GM12875 (cell line): ENCODE measurements at regions not wholly inside any gene's neighbourhood (a gene's known extent, or its start where the extent isn't known, plus 50 kb on each side); places are given as distances from the start of the nearest gene placed in this dataset.

ENCODE experiments used
- H3K4me3 ChIP-seq: one replicate; pipeline ENCODE4 v1.5.1; 2011; ENCODE audit warnings: low read depth, low read length, control low read depth
- CTCF ChIP-seq: IDR thresholded peaks from 2 replicates; pipeline ENCODE4 v1.5.1; 2011; ENCODE audit warnings: low read depth, mild to moderate bottlenecking, control low read depth, inconsistent platforms, low read length, moderate library complexity, borderline replicate concordance; ENCODE audit not compliant: insufficient read depth

- no peak for TF ChIP-seq CTCF
- no peak overlapping the region for H3K4me3 ChIP-seq
Observed at GRCh38 chr14:89681086-89682018, 264.3 kb upstream of the FOXN3 start.

- H3K4me3 ChIP-seq = no peak overlapping the region
Observed at GRCh38 chr14:89680156-89680555, 263.1 kb upstream of the FOXN3 start.

GRCh38 chr14:89678768-89679167 lies 261.7 kb upstream of the FOXN3 start:
- TF ChIP-seq CTCF = no peak
- no peak overlapping the region for H3K4me3 ChIP-seq

More at GRCh38 chr14:89680156-89680555, 263.1 kb upstream of the FOXN3 start:
- TF ChIP-seq CTCF = no peak

GRCh38 chr14:89675590-89675989 lies 258.6 kb upstream of the FOXN3 start:
- TF ChIP-seq CTCF = no peak
- H3K4me3 ChIP-seq = no peak overlapping the region

GRCh38 chr14:89674936-89675335 lies 257.9 kb upstream of the FOXN3 start:
- TF ChIP-seq CTCF = no peak
- no peak overlapping the region for H3K4me3 ChIP-seq

- H3K4me3 ChIP-seq = no peak overlapping the region
- TF ChIP-seq CTCF = no peak
Observed at GRCh38 chr14:89674240-89674639, 257.2 kb upstream of the FOXN3 start.
